Activated naive CD8-positive, alpha-beta T cell treated with anti-CD3 and anti-CD28 coated beads, Interleukin-2, amount 10 ng/mL, durations not matched to agents 7 days and 5 days (primary cell): ENCODE measurements at regions not wholly inside any gene's neighbourhood (a gene's known extent, or its start where the extent isn't known, plus 50 kb on each side); places are given as distances from the start of the nearest gene placed in this dataset.

Experiments
- ATAC-seq: fragments of 150-1000 bp; cut with Tn5 transposase; one replicate; pipeline ENCODE4 v1.10.0; 2021; ENCODE audit warnings: low read depth, moderate library complexity
- POLR2A ChIA-PET: fragments of 350-600 bp; sonication (Branson Sonifier 250); formaldehyde crosslinking; loops from one replicate; lab custom pipeline; 2021; ENCODE audit warnings: antibody characterized with exemption; lab: Charles Lee
- DNase-seq: peaks from one replicate; pipeline ENCODE4 v3.0.0; 2021
- H3K27ac Mint-ChIP-seq: one replicate; pipeline ENCODE4 v1.8.0; 2022; ENCODE audit warnings: mild to moderate bottlenecking, mixed read lengths
- H3K27me3 Mint-ChIP-seq: one replicate; pipeline ENCODE4 v1.8.0; 2022; ENCODE audit warnings: mild to moderate bottlenecking, moderate library complexity, mixed read lengths
- H3K36me3 Mint-ChIP-seq: one replicate; pipeline ENCODE4 v1.8.0; 2021; ENCODE audit warnings: mild to moderate bottlenecking, mixed read lengths
- H3K4me1 Mint-ChIP-seq: one replicate; pipeline ENCODE4 v1.8.0; 2021; ENCODE audit warnings: mixed read lengths
- H3K4me3 Mint-ChIP-seq: one replicate; pipeline ENCODE4 v1.8.0; 2022; ENCODE audit warnings: mild to moderate bottlenecking, moderate library complexity, mixed read lengths
- H3K9me3 Mint-ChIP-seq: one replicate; pipeline ENCODE4 v1.8.0; 2021; ENCODE audit warnings: mixed read lengths

- DNase-seq (no peak), ATAC-seq (no peak)
- Mint-ChIP-seq H3K36me3 (no peaks in the 10 kb centered on the region), H3K27ac (no peak overlapping the region), H3K4me1 (no peaks in the 10 kb centered on the region), H3K4me3 (no peak overlapping the region), H3K27me3 (peaks cover 54% of the 10 kb centered on the region), H3K9me3 (no peaks in the 10 kb centered on the region)
- POLR2A ChIA-PET = no interaction called here
Measured at GRCh38 chr22:22150457-22150856, 94.1 kb upstream of the VPREB1 start.

GRCh38 chr22:22148905-22149304, 95.7 kb upstream of the VPREB1 start:
- ATAC-seq (no peak), DNase-seq (no peak)
- no peaks in the 10 kb centered on the region for H3K9me3 Mint-ChIP-seq
- no peak overlapping the region for H3K4me3 Mint-ChIP-seq
- H3K4me1 Mint-ChIP-seq = no peaks in the 10 kb centered on the region
- peaks cover 57% of the 10 kb centered on the region for H3K27me3 Mint-ChIP-seq
- POLR2A ChIA-PET = no interaction called here
- no peaks in the 10 kb centered on the region for H3K36me3 Mint-ChIP-seq
- no peak overlapping the region for H3K27ac Mint-ChIP-seq

- POLR2A ChIA-PET = no interaction called here
Measured at GRCh38 chr22:22144858-22145257, 99.7 kb upstream of the VPREB1 start.

GRCh38 chr22:22143448-22143847, 101.1 kb upstream of the VPREB1 start:
- POLR2A ChIA-PET = no interaction called here
- DNase-seq (no peak), ATAC-seq (no peak)
- Mint-ChIP-seq H3K36me3 (no peaks in the 10 kb centered on the region), H3K27ac (no peak overlapping the region), H3K4me3 (no peak overlapping the region), H3K4me1 (no peaks in the 10 kb centered on the region), H3K9me3 (no peaks in the 10 kb centered on the region), H3K27me3 (peaks cover 63% of the 10 kb centered on the region)

More at GRCh38 chr22:22144858-22145257, 99.7 kb upstream of the VPREB1 start:
- no peak for ATAC-seq
- H3K36me3 Mint-ChIP-seq = no peaks in the 10 kb centered on the region
- H3K27me3 Mint-ChIP-seq = peaks cover 65% of the 10 kb centered on the region
- no peaks in the 10 kb centered on the region for H3K4me1 Mint-ChIP-seq
- no peak for DNase-seq
- H3K4me3 Mint-ChIP-seq = no peak overlapping the region
- H3K27ac Mint-ChIP-seq = no peak overlapping the region
- no peaks in the 10 kb centered on the region for H3K9me3 Mint-ChIP-seq

- Mint-ChIP-seq H3K36me3 (no peaks in the 10 kb centered on the region), H3K4me1 (no peaks in the 10 kb centered on the region), H3K27ac (no peak overlapping the region), H3K27me3 (peaks cover 58% of the 10 kb centered on the region), H3K4me3 (no peak overlapping the region), H3K9me3 (no peaks in the 10 kb centered on the region)
- DNase-seq = no peak
- POLR2A ChIA-PET = no interaction called here
- ATAC-seq = no peak
Measured at GRCh38 chr22:22142661-22143060, 101.9 kb upstream of the VPREB1 start.

- H3K4me1 Mint-ChIP-seq = no peaks in the 10 kb centered on the region
- peaks cover 54% of the 10 kb centered on the region for H3K27me3 Mint-ChIP-seq
- H3K27ac Mint-ChIP-seq = no peak overlapping the region
- DNase-seq (no peak), ATAC-seq (no peak)
- H3K9me3 Mint-ChIP-seq = no peaks in the 10 kb centered on the region
- H3K36me3 Mint-ChIP-seq = no peaks in the 10 kb centered on the region
- POLR2A ChIA-PET = no interaction called here
- no peak overlapping the region for H3K4me3 Mint-ChIP-seq
Measured at GRCh38 chr22:22141771-22142591, 102.6 kb upstream of the VPREB1 start.

GRCh38 chr22:22141031-22141430, 103.6 kb upstream of the VPREB1 start:
- no peak for ATAC-seq
- Mint-ChIP-seq H3K36me3 (no peaks in the 10 kb centered on the region), H3K27ac (no peak overlapping the region), H3K27me3 (peaks cover 55% of the 10 kb centered on the region), H3K4me1 (no peaks in the 10 kb centered on the region), H3K4me3 (no peak overlapping the region), H3K9me3 (no peaks in the 10 kb centered on the region)
- POLR2A ChIA-PET = no interaction called here
- DNase-seq = no peak

- POLR2A ChIA-PET = no interaction called here
- Mint-ChIP-seq H3K36me3 (no peaks in the 10 kb centered on the region), H3K27me3 (peaks cover 52% of the 10 kb centered on the region), H3K9me3 (no peaks in the 10 kb centered on the region), H3K4me3 (no peak overlapping the region), H3K27ac (no peak overlapping the region), H3K4me1 (no peaks in the 10 kb centered on the region)
- no peak for DNase-seq
- ATAC-seq = no peak
Measured at GRCh38 chr22:22139364-22139763, 105.2 kb upstream of the VPREB1 start.

- no peak for ATAC-seq
- Mint-ChIP-seq H3K4me3 (no peak overlapping the region), H3K9me3 (no peaks in the 10 kb centered on the region), H3K4me1 (no peaks in the 10 kb centered on the region), H3K36me3 (no peaks in the 10 kb centered on the region), H3K27me3 (peaks cover 52% of the 10 kb centered on the region), H3K27ac (no peak overlapping the region)
- no peak for DNase-seq
- POLR2A ChIA-PET = no interaction called here
Measured at GRCh38 chr22:22138915-22139314, 105.7 kb upstream of the VPREB1 start.

GRCh38 chr22:22137891-22138290, 106.7 kb upstream of the VPREB1 start:
- ATAC-seq (no peak), DNase-seq (no peak)
- Mint-ChIP-seq H3K4me1 (no peaks in the 10 kb centered on the region), H3K27ac (no peak overlapping the region), H3K27me3 (peaks cover 45% of the 10 kb centered on the region), H3K36me3 (no peaks in the 10 kb centered on the region), H3K9me3 (no peaks in the 10 kb centered on the region), H3K4me3 (no peak overlapping the region)
- POLR2A ChIA-PET = interaction anchor here (0.5 kb wide), 1 partner anchor 1041 kb away, joined by 6 read pairs; no protein-coding TSS in a partner anchor

GRCh38 chr22:22133910-22134309, 110.7 kb upstream of the VPREB1 start:
- H3K9me3 Mint-ChIP-seq = no peaks in the 10 kb centered on the region
- POLR2A ChIA-PET = no interaction called here
- H3K36me3 Mint-ChIP-seq = no peaks in the 10 kb centered on the region
- H3K27ac Mint-ChIP-seq = no peak overlapping the region
- DNase-seq (no peak), ATAC-seq (no peak)
- H3K27me3 Mint-ChIP-seq = peaks cover 18% of the 10 kb centered on the region
- H3K4me1 Mint-ChIP-seq = peaks cover 5% of the 10 kb centered on the region
- H3K4me3 Mint-ChIP-seq = no peak overlapping the region

GRCh38 chr22:22130953-22131608, 113.5 kb upstream of the VPREB1 start:
- POLR2A ChIA-PET = no interaction called here
- Mint-ChIP-seq H3K9me3 (no peaks in the 10 kb centered on the region), H3K4me3 (no peak overlapping the region), H3K36me3 (no peaks in the 10 kb centered on the region), H3K27ac (no peak overlapping the region), H3K27me3 (peaks cover 10% of the 10 kb centered on the region), H3K4me1 (peaks cover 5% of the 10 kb centered on the region)
- ATAC-seq (no peak), DNase-seq (no peak)

GRCh38 chr22:22129387-22129786, 115.2 kb upstream of the VPREB1 start:
- Mint-ChIP-seq H3K27me3 (peaks cover 10% of the 10 kb centered on the region), H3K9me3 (no peaks in the 10 kb centered on the region), H3K4me1 (peaks cover 5% of the 10 kb centered on the region), H3K36me3 (no peaks in the 10 kb centered on the region), H3K27ac (no peak overlapping the region), H3K4me3 (no peak overlapping the region)
- ATAC-seq (no peak), DNase-seq (no peak)
- POLR2A ChIA-PET = no interaction called here

- Mint-ChIP-seq H3K4me3 (no peak overlapping the region), H3K36me3 (no peaks in the 10 kb centered on the region), H3K4me1 (peaks cover 5% of the 10 kb centered on the region), H3K9me3 (no peaks in the 10 kb centered on the region), H3K27me3 (peaks cover 10% of the 10 kb centered on the region), H3K27ac (no peak overlapping the region)
- no peak for DNase-seq
- no peak for ATAC-seq
- POLR2A ChIA-PET = interaction anchor here (0.6 kb wide), 1 partner anchor 98 kb away, joined by 8 read pairs; no protein-coding TSS in a partner anchor
Measured at GRCh38 chr22:22128440-22128839, 116.1 kb upstream of the VPREB1 start.
